ENCODE measurements at regions not wholly inside any gene's neighbourhood (a gene's known extent, or its start where the extent isn't known, plus 50 kb on each side); places are given as distances from the start of the nearest gene placed in this dataset.

DNA sequence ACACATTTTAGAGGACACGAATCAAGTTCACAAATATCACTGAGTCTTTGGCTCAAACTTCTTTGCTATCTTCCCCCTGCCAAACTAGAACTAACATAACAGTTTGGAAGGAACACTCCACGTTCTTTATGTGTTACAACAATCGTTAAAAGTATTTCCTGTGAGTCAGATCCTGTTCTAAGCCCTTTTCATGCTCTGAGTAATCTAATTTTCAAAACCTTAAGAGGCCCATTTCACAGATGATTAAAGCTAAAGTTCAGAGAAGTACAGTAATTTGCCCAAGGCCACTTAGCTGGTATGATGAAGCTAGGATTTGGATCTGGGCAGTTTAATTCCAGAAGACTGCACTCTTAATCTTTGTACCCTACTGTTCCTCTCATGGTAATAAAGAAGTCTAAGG lies 854.4 kb upstream of the INTU start:
- no peak for DNase-seq (ENCODE audit: low spot score)

DNA sequence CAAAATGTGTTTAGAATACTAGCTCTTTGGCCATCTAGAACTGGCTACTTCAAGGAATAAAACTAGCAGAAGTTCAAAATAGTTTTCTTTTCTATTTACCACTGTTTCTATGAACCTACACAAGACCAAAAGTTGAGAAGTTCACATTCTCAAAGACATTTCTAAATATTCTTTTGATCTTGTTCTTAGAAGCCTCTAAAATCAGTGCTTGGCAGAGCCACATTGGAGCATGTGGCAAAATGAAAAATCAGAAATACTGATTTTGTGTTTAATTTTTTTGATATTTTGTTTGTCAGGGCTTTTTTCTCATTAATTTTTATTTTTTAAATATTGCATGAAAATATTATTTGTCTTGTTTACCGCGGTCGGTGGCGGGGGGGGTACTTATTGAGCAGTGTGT lies 853.8 kb upstream of the INTU start:
- no peak for DNase-seq (ENCODE audit: low spot score)

DNA sequence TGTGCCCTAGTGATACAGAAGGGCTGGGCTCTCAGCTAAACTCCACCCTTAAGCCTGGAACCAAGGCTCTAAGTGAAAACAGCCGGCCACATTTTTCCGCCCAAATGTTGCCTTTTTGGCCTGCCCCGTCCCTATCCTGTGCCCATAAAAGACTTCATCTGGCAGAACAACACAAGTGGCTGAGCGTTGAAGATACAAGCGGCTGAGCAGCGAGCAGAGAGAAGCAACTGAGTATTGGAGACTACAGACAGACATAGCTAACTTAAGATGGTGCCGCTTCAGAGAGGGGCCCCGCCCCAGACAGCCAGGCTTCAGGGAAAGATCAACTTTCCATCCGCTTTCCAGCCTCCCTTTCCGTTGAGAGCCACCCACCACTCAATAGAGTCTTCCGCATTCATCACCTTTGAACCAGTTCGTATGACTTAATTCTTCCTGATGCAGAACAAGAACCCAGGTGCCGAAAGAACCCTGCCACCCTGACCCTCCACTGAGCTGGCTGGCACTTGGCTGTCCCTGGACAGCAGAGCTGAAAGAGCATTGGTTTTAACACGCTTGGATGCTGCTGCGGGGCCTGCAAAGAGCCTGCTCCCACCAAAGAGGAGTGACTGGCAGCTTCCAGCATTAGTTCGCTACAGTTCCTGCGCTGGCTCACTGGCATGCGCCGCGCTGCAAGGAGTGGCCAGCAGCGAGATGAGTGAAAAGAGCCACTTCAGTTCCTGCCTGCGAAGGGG lies 853.2 kb upstream of the INTU start:
- no peak for DNase-seq (ENCODE audit: low spot score)

DNA sequence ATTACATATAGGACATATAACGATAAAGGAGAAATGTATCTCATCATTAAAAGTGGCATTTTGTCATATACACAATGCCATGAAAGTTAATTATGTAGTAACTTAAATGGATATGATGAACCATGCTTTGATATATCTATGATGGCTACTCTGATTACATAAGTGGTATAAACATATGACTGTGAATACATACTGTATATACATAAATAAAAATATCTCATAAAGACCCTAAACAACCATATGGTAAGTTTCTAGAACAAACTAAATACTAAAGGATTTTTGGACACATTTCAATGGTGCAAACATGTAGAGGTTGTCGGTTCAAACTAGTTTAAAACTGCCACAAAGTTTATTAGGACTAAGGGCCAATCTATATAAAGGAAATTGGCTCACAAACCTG lies 849.6 kb upstream of the INTU start:
- no peak for DNase-seq (ENCODE audit: low spot score)

DNA sequence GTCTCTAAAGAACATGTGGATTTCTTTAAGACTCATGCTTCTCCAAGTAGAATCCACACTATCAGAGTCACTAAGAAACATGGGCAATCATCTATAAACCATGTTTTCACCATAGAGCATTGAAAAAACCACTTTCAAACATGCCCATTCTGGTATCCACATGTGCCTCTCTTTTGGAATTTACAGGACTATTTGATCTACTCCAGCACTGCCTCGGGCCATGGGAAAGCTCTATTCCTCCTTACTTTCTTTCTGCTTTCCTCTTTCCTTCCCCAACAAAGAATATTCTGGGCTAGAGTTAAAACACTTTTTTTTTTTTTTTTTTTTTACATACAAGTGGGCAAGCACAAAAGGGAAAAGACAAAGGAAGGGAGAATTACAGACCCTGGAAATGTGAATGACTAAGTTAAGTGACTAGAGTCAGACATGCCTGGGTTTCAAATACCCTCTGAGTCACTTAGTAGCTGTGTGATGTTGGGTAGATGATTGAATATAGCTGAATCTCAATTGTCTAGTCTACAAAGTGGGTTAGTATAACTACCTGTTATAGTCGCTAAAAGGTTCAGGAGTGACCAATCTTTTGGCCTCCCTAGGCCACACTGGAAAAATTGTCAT lies 847.7 kb upstream of the INTU start:
- DNase-seq (ENCODE audit: low spot score): no peak

DNA sequence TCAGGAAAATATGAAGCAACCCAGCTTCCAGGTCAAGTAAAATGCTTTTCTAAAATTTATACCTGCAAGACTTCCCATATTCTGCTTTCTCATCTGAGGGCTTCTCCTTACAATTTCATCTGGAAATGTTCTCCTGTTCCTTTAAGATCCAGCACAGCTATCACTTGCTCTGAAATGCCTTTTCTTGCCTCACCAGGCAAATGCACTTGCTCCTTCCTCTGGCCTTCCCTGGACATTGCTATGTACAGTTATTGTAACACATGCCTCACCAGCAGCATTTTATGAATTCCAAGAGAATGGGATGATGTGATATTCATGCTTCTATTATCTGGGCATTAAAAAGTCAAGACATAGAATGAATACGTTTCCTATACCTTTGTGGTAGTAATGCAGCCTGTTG lies 842.1 kb upstream of the INTU start:
- no peak for DNase-seq (ENCODE audit: low spot score)

DNA sequence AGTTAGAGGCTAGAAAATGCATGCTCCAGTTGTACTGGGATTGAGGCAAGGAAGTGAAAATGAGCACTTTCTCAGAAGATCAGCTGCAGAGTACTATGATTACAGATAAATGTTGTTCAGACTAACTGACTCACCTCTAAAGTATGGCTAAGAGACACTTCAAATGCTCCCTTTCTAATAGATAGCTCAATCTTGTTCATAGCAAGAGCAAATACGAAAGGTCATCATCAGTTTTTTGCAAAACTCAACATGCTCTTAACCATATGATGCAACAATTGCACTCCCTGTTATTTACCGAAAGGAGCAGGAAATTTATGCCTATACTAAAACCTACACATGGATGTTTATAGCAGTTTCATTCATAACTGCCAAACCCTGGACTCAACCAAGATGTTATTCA lies 838.4 kb upstream of the INTU start:
- DNase-seq (ENCODE audit: low spot score): no peak

DNA sequence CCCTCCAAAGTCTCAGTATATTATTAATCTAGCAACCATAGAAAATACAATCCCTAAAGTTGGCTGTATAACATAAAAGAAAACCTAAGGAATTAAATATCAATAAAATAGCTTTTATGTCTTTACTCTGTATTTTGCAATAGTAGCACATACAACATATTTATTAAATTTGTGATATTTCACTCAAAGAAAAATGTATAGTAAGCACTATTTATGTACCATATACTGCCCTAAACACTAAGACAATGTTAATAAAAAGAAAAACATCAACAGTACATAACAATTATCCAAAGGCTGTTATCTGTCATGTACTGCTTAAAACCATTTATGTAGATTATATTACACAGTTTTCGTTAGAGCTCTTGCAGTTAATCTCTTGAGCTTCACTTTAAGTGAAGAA lies 834.5 kb upstream of the INTU start:
- DNase-seq (ENCODE audit: low spot score): no peak

DNA sequence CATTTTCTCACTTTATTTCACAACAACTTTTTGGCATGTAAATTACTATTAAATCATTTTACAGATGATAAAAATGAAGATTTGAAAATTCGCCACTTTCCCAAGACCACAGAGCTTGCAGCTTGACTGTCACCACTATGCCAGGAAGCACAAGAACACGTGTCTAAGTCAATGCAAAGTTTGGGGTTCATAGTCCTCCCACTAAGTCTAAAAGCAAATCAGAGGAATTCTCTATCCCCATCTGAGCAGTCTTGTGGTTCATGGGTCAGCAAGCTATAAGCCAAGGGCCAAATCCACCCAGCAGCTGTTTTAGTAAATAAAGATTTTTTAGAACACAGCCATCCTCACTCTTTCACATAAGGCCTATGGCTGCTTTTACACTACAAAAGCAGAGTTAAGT lies 833.3 kb upstream of the INTU start:
- no peak for DNase-seq (ENCODE audit: low spot score)

DNA sequence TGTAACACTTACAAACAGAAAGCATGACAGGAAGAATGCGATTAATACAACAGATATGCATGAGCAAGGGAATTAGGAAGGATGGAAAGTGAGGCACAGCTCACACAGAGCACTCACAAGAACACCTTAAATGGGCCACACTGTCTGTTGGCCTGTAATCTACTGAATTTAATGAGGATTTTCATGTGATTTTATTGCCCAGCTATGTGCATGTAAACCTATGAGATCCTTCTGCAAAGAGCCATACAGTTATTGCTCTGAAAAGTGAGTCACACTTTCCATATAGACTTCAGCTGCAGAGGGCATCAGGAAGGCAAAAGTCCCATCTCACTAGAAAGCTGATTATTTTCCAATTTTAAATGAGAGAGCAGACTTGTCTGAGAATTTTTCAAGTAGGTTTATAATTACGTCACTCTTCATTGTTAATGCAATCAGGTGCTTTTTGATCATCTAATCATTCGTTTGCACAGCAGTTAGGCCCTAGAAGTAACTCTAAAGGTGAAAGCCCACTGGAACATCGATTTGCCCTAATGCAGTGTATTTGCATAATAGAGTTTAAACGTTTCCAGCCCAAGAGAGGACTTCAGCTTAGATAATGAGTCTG lies 832.7 kb upstream of the INTU start:
- no peak for DNase-seq (ENCODE audit: low spot score)

DNA sequence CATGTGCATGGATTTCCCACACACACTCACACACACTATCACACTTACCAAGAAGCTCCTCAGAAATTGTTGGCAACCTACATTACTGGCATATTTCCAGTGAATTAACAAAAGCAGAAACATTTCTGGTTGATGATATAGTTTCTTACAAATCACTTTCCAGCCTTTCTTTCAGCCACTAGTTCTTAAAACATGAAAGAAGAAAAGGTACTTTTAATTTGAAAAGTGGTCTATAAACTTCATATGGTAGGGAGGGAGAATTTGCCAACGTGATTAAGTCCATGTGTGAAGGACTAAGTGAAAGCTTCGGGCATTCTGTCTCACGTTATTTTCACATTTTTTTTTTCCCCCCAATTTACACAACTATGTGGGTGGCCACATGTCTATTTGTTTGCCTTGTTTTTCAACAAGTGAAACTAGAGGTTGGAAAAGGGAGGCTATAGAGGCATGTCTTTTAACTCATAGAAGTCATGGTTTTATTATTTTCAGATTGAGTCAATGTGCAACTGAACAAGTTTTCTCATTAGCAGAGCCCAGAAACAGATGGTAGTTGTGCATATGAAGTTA lies 832.1 kb upstream of the INTU start:
- DNase-seq (ENCODE audit: low spot score): no peak

DNA sequence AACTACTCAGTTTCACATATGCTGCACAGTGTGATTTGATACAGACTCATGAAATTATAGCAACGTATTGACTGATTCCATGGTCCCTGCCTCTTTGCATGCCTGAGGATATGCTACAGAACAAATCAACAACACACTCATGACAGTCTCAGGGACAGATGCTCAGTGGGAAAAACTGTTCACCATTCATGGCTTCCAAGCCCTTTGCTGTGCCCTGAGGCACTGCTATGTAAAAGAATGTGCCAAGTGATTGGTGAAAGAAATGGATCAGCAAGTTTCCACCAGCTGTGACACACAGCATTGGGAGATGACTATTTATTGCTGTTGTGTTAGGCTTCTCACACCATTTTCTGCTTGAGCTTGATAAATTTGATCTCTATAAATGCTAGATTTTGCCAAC lies 825.6 kb upstream of the INTU start:
- DNase-seq (ENCODE audit: low spot score): no peak

DNA sequence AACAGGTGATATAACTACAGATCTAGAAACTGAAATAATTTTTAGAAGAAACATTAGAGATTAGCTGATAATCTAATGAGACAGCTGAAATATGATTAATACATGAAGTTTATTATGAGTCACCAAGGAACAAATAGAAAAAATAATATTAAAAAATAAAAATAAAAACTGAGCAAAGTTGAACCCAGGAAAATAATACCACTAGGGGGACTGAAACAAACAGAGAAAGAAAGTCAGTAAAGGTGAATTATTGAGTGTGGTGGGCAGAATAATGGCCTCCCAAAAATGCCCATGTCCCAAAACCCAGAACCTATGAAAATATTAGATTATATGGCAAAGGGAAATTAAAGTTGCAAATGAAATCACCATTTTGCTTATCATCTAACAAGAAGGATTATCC lies 820.7 kb upstream of the INTU start:
- DNase-seq (ENCODE audit: low spot score): no peak

DNA sequence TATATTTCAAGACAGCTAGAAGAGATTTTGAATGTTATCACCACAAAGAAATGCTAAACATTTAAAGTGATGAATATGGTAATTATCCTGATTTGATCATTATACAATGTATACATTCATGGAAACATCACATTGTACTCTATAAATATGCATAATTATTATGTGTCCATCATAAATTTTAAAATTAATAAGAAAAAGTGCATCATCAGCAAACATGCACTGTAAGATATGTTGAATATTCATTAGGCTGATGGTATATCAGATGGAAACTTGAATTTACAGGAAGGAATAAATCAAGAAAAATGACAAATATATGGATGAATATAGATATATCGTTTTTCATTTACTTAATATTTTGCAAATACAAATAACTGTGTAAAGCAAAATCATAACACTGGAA lies 812.1 kb upstream of the INTU start:
- DNase-seq (ENCODE audit: low spot score): no peak

DNA sequence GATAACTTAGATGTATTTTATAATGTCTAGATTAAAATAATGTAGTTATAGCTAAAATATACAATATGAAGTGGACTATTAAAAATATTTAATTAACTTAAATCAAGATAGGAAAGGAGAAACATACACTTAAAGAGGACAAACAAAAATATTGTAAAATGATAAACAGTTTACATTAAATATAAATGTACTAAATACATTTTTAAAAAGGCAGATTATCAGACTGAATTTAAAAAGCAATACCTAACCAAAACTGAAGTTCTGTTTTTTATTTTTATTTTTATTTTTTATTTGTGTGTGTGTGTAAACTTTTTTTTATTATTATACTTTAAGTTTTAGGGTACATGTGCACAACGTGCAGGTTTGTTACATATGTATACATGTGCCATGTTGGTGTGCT lies 811.6 kb upstream of the INTU start:
- no peak for DNase-seq (ENCODE audit: low spot score)

DNA sequence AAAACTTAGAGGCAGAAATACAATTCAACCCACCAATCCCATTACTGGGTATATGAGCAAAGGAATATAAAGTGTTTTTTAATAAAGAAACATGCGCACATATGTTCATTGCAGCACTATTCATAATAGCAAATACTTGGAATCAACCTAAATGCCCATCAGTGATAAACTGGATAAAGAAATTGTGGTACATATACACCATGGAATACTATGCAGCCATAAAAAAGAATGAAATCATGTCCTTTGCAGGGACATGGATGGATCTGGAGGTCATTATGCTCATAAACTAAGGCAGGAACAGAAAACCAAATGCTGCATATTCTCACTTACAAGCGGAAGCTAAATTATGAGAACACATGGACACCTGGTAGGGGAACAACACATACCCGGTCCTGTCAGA lies 807.7 kb upstream of the INTU start:
- no peak for DNase-seq (ENCODE audit: low spot score)

DNA sequence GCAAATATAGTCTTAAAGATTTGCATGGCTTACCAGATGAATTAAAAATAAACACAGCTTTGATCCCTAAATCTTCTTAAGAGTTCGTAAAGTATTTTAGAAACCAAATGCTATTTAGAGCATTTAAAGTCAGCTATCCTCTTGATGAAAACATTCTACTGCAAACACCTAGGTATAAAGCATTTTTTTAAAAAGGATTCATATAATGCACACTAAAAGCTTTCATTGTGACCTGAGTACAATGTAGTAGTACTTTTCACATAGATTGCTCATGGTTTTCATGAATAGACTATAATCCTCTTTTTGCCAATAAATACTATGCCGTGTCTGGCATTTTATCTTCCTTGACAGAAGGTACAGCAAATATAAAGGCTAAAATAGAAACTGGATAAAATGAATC lies 805.1 kb upstream of the INTU start:
- no peak for DNase-seq (ENCODE audit: low spot score)

DNA sequence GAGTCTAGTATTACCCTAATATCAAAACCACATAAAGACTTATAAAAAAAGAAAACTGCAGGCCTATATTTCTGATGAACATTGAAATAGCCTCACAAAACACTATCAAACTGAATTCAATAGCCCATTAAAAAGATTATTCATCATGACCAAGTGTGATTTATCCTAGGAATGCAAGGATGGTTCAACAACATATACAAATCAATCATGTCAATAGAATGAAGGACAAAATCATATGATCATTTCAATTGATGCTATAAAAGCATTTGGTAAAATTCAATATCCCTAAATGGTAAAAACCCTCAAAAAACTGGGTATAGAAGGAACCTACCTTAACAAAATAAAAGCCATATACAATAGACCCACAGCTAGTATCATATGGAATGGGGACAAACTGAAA lies 797.9 kb upstream of the INTU start:
- no peak for DNase-seq (ENCODE audit: low spot score)

DNA sequence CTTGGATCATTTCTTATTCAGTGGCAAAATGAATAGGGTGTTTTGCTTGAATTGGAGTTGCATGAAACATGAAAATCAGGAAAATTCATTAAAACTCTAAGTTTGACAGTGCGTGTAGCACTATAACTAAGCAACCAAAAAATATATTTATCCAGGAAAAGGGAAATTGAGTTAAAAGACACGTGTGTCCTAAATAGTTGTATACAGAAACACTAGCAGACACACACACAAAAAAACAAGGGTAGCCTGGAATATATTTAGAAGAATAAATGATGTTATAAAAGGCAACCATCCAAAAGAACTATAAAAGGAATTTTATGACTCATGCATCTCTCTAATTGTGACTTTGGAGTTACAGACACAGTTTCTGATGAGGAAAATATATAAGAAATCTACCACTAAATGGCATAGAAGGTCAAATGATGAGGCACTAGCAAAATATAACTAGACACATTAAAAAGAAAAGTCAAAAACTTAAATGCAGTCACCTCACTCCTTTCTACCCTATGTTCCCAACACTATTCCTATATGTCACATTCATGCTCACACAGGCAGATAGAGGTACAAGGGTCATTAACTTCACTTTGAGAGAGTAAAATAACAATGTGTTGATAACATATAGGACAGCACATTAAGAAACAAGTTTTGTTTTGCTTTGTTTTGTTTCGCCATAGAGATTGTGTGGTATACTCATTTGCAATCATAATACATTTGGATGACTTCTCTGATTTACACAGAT lies 793.6 kb upstream of the INTU start:
- DNase-seq (ENCODE audit: low spot score): no peak

DNA sequence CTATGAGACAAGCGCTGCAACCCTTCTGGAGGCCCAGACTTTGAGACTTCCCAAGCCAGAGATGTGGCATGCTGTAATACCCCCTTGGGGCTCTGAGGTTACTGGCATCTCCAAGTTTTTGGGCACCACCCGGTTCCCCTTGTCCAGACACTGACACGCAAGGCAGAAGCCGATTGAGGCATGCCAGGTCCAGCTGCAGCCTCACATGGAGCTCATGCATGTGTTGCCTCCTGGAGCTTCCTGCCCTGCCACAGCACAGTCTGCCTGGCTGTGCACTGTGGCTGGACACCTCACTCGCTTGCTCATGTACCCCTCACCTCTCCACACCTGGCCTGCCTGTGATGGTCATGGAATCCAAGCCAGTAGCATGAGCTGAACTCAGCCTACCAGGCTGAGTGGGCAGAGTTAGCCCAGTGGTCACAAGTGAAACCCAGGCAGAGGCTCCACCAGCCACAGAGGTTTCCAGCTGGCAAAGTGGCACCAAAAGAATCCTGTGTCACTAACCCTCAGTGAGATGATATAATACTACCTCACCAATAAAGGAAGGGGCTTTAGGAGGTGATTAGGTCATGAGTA lies 789.2 kb upstream of the INTU start:
- DNase-seq (ENCODE audit: low spot score): no peak

DNA sequence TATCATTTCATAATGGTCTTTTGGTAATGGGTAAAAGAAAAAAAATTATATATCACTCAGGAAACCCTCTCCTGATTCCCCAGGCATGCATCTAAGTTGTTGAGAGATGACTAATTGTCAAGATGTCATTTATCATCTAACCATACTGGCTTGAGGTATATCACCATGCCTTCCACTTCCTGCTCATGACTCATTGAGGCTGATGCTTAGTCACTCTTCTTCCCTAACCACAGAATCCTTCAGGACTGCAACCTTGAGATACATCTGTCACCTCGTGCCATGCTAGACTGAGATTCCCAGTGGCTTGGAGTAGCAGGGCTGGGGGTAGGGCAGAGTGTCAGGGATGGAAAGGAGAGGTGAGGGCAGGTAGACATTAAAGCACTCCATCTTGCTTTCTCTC lies 782.5 kb upstream of the INTU start:
- no peak for DNase-seq (ENCODE audit: low spot score)

DNA sequence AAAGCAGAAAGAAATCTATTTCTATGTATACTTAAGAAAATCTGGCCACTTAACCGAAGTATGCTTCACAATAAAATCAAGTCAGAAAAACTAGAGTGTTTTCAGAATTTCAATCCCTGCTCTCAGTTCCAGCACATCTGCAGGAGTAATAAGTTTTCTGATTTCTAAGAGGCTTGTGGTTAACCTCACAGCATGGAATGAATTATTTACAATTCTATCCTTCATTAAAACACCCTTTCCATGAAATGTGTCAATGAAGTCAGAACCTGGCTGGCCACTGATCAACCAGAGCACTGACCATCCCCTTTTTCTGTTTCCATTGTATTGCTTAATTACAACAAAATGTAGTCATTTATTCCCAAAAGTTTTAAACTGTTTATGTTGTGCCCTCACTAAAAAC lies 781.4 kb upstream of the INTU start:
- DNase-seq (ENCODE audit: low spot score): no peak
